ENCODE measurements at regions not wholly inside any gene's neighbourhood (a gene's known extent, or its start where the extent isn't known, plus 50 kb on each side); places are given as distances from the start of the nearest gene placed in this dataset.
A peak's percentile ranks its signal among the peaks of the same experiment; 100 is the strongest.
"Not testable (repeated sequence)": the region's sequence is repeated elsewhere in the genome, so short reads cannot be mapped to it uniquely, and the experiment has no call there.

DNA sequence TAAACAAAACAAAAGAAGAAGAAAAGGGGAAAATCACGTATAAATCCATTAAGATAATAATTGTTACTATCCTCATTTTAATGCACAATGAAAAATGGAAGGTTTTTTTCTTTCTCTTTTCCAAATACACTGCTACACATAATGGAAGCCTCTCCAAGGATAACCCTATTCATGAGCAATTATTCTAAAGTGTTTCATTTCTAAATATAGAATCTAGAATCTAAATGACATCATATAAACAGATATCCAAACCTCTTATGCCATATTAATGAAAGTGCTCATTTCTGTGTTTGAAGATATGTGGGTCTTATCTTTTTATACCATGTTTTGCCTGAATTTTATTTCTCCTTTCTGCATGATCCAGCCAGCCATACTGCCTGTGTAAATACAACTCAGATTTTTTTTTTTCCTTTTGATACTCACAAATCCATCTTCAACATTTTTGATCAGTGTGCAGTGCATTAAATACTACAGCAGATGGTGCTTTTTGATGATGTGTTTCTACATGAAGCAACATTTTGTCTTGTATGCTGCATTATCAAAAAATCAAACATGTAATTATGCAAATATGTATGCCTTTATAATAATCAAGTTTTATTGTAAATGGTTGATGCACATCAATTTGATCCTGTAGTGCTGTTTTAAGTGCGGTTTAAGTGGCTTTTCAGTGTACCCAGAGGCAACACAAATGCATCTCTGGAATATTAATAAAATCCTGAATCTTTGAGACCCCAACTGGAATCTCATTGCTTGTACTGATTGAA lies 625.6 kb upstream of the PTBP2 start:
- DNase-seq = no peak

DNA sequence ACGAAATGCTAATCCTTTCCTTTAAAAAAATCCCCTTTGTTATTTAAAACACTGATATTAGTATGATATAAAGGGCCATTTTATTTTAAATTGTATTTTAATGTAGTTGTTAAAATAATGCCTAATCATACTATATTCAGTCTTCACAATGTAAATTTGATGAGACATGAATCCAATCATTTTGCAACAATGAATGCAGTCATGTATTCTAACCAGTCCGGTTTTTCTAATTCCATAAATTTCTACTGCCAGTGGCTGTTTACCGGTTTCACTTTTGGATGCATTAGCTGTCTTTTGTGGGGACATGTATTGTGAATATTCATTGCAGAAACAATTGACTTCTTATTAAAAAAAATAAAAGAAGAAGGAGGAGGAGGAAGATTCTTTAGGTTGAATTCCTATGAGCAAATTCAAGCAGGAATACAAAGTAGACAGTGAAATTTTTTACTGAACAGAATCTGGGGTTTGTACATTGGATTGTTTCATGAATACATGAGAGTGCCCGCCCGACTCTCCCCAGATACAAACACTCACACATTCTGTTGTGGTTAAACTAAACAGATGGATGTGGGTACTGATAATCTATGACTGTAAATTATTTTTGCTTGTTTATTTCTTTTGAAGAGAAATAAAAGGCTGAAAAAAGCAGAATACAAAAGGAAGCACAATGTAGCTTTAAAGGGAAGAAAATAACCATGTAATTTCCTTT lies 624.8 kb upstream of the PTBP2 start:
- no peak for DNase-seq

DNA sequence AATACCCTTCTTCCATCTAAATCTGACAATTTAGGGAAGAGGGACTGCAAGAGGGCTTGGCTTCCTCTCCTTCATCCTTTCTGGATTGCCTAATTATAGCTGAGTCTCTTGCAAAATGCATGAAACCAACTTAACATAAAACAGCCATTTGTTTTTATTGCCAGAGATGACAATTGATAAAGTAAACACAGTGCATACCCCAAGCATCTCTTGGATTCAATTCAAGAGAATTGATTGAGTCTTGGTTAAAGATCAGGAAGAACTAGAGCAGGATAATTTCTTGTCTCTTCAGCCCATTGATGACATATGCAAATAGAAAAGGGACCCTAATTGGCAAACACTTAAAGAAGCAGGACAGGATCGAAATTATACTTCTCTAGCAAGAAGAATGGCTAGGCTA lies 617.1 kb upstream of the PTBP2 start:
- DNase-seq = no peak

DNA sequence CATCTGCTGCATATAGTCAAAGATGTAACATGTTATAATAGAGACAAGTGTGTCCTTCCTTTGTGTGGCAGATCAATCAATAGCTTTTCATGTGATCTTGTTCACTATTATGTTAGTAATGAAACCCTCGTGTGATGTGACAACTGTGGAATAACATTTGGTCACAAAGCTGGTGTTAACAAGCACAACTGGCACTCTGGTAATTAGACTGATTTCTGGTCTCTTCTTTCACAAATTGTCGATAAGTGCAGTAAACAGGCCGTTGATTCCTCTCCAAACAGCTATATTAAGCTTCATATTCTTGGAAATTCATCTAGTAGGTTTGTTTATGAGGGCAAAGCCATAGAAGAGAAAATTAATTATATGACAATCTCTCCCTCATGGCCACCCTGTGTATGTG lies 616.7 kb upstream of the PTBP2 start:
- DNase-seq = no peak

DNA sequence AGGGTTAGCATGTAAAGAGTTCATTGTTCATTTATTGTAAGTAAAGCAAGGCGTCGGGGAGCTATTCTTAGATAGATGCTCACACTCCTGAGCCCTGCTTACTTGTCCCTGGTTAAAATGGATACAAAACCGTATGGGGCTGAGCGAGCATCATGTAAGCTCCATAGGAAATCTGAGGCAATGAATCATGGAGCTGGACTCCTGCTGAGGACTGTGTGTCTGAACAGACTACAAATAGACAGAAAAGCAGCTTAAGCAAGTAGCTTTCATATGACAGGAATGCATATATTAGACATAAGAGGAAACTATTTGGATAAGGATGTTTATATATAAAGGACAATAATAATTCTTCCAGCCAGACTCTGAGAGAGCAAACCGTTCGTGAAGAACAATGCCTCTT lies 604.9 kb upstream of the PTBP2 start:
- peak; percentile 78 for DNase-seq

DNA sequence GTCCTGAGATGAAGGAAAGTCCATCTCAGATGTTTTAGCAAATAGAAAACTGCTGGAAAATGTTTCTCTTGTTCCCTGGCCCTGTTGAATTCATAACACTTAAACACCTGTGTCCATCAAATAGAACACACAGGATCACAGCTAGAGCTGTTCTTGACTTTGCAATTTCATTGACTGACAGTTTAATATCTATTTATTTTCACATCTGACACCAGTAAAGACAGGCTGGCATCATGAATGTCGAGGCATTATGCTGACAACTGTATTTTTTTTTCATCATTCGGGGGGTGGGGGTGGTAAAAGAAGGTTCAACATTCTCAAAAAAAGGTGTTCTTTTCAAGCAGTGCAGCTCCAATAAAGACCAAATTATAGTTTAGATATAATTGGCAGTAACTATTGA lies 591.2 kb upstream of the PTBP2 start:
- DNase-seq = no peak

DNA sequence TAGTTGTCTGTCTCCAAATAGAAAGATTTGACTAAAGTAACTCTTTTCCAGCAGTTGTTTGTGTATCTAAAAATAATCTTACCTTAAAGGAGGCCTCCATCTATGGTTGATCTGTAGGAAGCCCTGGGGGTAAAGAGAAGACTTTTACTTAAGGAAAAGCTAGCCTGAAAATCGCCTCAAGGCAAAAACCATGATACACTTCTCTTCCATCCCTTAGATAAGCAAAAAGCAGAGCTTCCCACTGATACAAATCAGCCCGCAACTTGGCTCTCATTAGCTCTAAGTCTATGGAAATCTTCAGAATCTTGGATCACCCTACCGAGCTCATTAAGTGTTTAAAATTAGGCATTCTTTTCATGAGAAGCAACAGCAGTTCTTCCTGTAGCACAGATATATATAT lies 576.9 kb upstream of the PTBP2 start:
- DNase-seq = no peak

DNA sequence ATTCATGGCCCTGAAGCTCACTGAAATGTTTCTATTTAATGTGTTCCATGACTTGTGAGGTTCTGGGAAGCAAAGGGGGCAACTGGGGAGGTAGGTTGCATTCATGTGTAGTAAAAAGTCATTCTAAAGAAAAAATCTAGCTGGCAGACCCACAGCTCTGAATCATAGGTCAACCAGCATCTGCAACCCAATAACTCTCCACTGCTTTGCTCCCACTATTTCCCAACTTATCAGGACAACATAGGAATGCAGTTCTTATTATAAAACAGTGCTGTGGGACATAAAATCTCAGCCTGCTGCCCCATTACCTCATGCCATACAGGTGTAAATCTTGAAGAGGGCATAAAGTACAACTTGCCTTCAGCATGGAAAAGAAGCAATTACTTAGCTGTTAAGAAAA lies 576.1 kb upstream of the PTBP2 start:
- DNase-seq = no peak

DNA sequence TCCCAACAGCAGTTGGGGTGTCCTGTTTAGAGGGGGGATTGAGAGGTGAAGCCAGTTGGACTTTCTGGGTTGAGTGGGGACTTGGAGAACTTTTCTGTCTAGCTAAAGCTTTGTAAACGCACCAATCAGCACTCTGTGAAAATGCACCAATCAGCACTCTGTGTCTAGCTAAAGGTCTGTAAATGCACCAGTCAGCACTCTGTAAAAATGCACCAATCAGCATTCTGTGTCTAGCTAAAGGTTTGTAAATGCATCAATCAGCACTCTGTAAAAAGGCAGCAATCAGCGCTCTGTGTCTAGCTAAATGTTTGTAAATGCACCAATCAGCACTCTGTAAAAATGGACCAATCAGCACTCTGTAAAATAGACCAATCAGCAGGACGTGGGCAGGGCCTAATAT lies 568.6 kb upstream of the PTBP2 start:
- not testable (repeated sequence) for DNase-seq

DNA sequence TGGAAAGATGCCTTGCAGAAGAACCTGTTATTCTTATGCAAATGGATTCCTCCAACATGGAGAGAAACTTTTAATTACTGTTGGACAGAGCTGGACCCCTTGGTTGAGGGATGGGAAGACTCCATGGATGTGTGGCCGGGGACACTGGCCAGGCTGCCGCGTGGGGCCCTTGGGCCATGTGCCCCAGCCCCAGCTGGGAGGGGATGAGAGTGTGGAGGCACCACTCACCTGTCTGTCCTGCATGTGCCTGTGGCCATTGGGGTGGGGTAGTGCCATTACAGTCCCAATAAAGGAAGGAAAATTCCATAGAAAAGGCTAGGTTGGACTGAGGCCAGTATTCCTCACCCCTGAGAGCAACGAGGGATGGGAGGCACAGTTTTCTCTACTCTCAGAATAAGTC lies 564.5 kb upstream of the PTBP2 start:
- no peak for DNase-seq

DNA sequence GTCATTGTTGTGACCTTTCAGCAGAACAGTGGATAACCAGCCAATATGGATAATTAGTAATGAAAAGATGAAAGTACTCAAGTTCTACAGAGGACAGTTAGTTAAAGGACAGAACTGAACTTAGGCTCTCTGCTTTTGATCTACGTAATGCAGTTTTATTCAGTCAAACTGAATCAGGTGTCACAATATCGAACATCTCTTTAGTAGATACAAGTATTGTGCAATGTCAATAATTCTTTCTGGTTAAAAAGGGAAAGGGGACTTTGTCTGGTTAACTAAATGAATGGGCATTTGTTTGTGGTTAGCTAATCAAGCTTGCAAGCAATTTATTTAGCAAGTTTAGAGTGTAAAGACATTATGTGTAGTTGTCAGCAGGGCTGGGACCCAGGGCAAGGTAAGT lies 562.2 kb upstream of the PTBP2 start:
- DNase-seq = no peak

DNA sequence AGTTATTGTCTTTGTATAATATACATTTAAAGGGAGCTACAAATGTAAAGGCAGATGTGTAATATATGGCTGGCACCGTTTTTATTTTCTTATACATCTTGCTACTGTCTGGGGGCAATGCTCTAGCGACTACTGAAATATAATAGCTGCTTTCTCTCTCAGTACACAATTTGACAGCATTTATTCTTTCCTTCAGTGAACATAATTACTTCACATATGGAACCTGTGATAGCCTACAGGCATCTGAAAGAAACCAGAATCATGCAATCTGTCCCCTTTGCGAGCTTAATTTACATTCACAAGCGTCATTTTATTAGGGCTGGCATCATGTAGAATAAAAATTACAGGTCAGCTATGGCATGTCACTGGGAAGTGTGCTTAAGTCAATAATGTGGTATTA lies 557.5 kb upstream of the PTBP2 start:
- no peak for DNase-seq

DNA sequence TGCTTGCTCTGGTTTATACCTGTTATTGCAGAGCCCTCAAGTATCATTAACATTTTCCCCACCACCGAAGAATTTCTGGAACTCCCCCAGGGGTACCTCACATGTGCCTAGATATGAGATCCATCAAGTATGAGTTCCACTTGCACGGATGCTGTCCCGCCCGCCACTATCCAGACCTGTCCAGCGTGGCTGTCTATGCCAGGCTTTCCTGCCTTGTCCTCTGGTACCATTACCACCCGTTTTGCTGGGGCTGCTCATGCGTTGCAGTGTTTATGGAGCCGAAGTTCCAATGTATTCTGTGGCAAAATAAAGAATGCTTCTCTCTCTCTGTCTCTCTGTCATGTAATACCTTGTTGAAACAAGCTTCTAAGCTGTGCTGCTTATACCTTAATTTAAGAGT lies 543.5 kb upstream of the PTBP2 start:
- DNase-seq = no peak

DNA sequence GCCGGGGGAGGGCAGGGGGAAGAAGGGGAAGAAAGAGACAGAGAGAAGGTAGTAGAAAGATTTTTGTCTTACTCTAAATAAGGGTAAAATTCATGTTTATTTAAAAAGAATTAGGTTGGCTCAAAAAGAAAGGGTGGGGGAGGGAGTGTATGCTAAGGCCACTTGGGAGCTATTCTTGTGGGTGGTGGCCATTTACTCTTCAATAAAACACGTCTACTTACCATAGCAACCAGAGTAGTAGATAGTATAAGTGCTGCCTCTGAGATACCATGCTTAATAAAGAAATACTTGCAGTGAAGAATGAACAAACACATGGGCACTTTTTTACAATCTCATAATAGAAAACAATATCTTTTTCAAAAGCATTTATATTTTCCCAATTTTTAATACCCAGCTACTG lies 538.1 kb upstream of the PTBP2 start:
- no peak for DNase-seq

DNA sequence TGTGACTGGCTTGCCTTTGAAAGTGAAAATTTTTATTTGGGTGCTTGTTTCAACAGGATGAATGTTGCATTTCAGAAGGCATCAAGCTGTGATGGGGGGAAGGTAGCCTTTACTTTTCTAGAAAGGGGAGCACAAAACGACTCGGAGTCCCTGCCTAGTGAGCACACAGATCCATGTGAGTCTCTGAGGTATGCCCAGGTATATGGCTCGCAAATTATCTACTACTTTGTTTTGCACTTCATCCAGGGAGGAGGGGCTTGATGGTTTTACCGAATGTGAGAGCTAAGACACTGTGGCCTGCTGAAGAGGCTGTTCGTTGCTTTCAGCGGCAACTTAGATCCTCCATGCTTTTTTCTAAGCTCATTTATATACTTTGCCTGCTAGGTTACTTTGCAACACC lies 537.7 kb upstream of the PTBP2 start:
- DNase-seq = no peak

DNA sequence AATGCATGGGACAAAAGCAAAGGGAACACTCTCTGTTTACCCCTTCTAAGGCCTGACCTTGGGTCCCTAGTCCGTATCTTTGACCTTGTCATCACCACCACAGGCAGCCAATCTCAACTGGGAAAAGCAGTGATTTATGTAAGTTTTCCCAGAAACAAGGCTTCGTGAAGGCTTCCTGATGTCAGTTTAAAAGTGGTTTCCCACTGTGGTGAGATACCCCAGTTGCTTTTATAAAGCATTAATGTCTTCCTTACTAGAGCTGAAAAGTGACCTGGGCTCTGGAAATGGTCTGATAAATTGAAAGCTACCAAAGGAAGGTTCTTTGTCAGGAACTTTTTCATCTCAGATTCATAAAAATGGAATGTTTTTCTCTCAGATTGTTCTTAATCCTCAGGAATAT lies 536.4 kb upstream of the PTBP2 start:
- DNase-seq = no peak

DNA sequence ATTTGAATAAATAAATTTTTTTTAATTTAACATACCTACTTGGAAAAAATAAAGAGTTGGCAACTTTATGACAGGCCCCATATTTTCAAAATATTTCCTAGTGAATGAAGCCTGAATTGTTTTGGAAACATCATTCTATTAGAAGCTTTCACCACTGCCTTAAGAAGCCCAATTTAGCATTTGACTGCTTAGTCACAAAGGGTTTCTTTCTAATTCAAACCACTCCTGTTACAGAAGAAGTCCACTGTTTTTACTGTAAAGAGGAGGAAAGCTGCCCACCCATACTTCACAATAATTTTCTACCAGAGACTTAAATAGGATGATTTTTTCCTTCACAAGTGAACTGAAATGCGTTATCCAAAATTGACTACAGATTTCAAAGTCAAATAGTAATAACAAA lies 534.6 kb upstream of the PTBP2 start:
- DNase-seq = no peak

DNA sequence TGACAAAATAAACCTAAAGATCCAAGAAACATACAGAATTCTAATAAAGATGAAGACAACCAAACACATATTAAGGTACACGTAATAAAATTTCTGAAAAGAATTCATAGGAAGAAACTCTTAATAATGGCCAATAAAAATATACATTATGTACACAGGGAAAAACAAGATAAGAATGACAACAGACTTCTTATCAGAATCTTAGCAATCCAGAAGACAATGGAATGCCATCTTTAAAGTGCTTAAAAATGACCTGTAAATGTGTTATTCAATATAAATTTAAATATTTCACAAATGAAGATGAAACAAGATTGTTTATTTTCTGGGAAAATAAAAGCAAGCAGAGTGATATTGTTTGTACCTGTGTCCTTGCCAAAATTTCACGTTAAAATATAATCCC lies 530.4 kb upstream of the PTBP2 start:
- DNase-seq = no peak

DNA sequence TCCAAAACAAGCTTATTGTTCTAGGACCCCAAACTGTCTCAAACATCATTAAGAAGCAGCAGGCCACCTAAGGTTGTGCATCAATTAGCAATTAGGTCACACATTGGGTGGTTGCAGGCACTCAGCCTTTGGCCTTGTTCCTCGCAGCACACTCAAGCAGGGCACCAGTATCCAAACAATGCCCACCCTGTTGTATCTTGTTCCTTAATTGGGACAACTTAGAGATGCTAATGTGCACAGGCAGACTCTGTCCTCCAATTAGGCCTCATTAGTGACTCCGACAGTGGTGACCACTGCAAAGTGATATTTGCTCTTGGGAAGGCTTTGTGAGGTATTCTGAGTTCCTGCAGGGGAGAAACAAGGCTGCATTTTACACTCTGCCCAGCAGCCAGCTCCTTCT lies 515.1 kb upstream of the PTBP2 start:
- no peak for DNase-seq

DNA sequence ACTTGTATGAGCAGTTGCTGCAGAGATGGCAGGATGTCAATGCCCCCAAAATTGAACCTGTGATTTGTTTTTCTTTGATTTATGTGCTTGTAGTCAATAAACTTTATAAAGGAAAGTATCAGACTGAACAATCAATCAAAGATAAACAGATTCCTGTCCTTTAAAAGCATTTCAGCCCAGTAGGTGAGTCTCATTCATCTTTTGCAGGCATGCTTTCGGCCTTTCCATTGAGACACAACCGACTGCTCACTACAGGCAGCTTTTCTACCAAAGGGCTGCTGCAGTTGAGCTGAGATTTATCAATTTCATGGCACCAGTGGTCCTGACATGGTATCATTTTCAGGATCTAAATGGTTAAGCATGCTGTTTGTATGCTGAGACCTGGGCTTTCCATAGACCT lies 513.6 kb upstream of the PTBP2 start:
- no peak for DNase-seq

DNA sequence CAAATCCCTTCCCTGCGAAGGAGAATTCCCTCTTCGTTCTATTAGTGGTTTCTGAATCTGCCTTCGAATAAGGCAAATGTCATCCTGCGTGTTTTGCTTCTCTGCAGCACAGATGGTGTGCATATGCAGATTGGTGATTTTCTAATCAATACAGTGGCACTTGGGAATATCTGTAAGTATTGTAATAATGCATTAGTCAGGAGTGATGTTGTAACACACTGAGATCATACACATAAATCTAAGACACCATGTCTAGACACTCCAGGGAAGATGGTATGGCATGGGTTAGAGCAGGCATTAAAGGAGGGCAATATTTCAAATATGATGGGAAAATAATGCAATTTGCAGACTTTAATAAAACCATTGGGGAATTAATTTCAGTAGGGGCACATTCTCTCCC lies 513.2 kb upstream of the PTBP2 start:
- no peak for DNase-seq

DNA sequence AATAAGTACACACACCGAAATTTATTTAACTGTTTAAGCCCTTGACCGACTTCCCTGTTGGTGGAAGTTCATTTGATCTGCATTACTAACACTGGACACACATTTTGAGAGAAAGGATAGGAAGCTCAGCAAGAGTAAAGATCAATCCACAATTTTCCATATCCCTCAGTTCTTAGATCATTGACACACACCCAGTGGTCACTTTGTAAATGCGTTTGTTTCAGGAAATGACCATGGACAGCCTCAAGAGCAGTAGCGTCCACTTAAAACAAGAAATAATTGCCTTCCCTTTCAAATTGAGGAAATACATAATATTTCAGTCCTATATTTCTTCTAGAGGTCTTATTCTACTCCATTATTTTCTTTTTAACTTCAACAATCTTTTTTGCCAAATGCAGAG lies 511.5 kb upstream of the PTBP2 start:
- DNase-seq = no peak

DNA sequence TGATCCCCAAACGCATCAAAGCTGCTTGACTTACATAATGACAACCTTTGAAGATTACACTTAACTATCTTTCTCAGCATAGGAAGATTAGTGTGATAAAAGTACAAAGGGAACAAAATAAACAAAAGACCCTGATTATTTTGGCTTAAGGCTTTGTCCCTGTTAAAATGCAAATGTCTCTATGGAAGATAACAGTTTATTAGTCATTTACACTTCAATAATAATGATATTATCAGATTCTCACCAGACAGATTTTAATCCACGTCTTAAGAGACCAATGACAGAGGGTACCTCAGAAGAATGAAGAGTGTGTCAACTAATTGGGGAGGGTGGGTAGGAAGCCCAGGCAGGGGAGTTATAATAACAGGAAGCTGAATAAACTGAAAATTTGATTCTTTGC lies 510.4 kb upstream of the PTBP2 start:
- no peak for DNase-seq

DNA sequence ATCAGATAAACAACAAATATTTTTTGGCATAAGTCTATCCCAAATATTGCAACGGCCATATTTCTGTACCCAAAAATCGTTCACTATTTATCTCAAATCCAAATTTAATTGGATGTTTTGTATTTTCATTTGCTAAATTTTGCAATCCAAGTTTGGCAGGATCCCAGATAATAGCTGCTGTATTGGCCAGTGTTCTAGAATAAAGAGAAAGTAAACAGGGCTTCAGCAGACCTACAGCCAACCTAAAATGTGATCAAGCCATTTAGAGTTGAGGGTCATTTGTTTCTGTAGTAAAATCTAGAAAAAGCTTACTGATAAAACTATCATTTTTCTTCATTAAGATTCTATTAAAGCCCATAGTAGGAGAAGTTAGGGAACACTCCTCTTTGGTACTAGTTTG lies 506.6 kb upstream of the PTBP2 start:
- no peak for DNase-seq

DNA sequence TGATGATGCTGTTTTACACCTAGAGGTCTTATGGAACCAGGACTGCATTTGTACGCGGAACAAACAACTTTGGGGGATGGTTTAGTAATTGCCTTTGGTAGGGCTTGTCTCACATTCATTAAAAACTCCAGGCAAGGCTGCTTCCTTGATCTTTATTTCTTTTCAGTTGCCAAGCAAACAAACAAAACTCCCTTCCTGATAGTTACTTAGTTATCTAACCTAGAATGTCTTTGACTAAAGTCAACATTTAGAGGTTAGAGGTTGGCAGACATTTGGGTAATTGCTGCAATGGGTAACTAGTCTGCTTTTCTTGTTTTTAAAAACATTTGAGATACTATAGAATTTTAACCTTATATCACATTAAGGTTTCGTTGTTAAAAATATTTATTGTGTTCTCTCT lies 500.9 kb upstream of the PTBP2 start:
- DNase-seq = no peak

Data from fibroblast of skin of scalp (primary cell).